ENCODE measurements at regions not wholly inside any gene's neighbourhood (a gene's known extent, or its start where the extent isn't known, plus 50 kb on each side); places are given as distances from the start of the nearest gene placed in this dataset.
A peak's percentile ranks its signal among the peaks of the same experiment; 100 is the strongest.
"Not testable (repeated sequence)": the region's sequence is repeated elsewhere in the genome, so short reads cannot be mapped to it uniquely, and the experiment has no call there.

DNA sequence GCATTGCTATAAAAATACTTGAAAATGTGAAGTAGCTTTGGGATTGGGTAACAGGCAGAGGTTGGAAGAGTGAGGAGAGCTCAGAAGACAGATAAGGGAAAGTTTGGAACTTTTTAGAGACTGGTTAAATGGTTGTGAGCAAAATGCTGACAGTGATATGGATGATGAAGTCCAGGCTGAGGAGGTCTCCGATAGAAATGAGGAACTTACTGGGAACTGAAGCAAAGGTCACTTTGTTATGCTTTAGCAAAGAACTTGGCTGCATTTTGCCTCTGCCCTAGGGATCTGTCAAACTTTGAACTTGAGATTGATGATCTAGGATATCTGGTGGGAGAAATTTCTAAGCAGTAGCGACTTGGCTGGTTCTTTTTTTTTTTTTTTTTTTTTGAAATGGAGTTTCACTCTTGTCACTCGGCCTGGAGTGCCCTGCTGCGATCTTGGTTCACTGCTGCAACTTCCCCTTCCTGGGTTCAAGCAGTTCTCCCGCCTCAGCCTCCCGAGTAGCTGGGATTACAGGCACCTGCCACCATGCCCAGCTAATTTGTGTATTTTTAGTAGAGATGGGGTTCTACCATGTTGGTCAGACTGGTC lies 998.9 kb downstream of the TLE1 start:
- no peak for DNase-seq

DNA sequence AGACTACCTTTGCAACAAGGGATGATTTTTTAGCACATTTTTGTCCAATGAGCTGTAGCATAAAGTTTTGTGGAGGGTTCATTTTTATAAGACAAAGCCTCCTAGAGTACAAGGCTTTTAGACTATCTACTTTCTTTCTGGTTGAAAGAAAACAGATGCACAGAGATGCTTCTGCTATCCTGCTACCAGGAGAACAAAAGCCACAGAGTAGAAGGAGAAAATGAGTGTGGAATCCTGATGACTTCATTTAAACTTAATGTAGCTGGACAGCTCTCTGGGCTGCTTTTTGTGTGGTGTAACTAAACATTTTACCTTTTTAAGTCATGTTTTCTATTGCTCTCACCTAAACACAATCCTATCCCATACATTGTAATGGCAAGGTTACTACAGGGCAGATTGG lies 1009.4 kb downstream of the TLE1 start:
- DNase-seq: no peak

DNA sequence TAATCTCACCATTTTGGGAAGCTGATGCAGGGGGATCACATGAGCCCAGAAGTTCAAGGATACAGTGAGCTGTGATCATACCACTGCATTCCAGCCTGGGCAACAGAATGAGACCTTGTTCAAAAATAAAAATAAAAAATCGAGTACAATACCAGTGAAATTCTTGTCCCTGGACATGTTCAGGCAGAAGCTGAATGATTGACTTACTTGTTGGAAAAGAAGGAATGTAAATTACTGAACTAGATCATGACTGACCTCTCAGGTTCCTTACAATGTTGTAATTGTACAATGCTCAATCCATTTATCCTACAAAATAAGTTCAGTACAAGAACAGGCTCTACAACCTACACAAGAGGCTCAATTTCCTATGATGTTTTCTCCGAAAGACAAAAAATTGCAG lies 1010.4 kb downstream of the TLE1 start:
- no peak for DNase-seq

DNA sequence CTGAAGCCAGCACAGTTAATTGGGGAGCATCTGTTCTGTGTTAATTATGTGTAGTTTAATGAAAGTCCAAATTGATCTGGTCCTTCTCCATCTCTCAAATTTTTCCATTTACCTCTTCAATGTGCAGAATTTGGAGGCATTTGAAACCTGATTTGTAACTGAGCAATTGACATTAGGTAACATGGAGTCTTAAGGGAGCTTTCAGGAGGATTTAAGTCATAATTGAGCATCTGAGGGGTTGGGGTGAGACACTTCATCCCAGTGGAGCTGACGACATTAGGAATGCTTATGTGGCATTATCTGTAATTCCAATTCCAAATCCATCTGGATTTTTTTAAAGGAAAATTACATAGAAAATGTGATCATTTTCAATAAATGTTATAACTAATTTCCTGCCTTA lies 1015.9 kb downstream of the TLE1 start:
- DNase-seq: no peak

- no peak for DNase-seq
Observed at GRCh38 chr9:80665479-80665878, 1023.9 kb downstream of the TLE1 start.

DNA sequence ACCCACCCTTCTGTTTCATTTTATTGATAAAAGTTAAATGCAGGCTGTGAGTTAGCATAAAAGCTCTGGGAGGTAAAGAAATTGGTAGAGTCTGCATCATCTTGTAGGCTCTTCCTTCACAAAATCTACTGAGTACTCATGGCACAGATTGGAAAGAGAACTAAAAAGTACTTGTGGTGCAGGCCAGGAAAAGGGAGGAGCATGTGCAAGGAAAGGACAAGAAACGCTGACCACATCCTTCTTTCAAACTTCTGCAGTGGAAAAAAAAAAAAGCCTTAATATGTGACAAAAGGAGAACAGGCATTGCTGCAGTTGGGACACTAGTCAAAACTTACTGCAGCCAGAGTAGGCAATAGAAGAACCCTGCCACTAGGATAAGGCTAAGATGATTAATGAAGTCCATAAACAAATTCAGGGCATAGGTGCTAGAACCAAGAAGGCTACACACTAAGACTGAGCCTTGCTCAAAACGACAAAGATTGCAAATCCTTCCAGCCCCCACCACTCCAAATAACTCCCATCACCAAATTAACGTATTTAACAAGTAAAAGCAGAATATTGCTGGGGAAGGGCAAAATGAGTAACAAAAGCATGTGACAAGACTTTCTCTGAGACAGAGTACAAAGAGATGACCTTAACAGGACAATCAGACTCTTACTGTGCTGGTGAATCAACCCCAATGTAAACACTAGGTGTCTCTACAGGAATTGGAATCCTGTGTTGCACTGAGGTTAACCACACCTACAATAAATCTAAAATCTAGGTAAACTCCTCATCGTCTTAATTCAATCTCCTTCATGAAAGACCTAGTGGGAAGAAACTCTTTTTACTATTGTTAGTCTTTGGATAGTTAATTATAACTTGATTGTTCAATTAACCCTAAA lies 1024.8 kb downstream of the TLE1 start:
- DNase-seq: no peak

DNA sequence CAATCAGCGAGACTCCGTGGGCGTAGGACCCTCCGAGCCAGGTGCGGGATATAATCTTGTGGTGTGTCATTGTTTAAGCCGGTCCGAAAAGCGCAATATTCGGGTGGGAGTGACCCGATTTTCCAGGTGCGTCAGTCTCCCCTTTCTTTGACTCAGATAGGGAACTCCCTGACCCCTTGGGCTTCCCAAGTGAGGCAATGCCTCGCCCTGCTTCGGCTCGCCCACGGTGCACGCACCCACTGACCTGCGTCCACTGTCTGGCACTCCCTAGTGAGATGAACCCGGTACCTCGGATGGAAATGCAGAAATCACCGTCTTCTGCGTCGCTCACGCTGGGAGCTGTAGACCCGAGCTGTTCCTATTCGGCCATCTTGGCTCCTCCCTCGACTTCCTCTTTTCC lies 1029.6 kb downstream of the TLE1 start:
- DNase-seq: not testable (repeated sequence)

DNA sequence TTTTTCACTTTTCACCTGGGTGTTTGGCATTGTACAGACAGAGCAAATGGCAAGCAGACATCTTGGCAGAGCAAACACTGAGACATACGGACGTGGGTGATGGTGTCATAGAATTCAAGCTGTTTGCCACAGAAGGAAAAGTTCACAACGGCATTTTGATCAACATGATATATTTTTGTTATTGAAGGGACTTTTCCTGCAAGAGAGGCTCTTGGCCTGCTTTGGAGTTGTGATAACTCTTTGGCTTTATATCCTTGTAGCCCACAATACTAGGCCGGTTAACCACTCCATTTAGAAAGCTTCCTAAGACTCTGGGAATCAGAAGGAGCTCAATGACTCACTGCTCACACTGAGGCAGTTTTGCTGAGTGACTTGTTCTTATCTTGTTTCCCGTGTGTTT lies 1038.3 kb downstream of the TLE1 start:
- DNase-seq: no peak

DNA sequence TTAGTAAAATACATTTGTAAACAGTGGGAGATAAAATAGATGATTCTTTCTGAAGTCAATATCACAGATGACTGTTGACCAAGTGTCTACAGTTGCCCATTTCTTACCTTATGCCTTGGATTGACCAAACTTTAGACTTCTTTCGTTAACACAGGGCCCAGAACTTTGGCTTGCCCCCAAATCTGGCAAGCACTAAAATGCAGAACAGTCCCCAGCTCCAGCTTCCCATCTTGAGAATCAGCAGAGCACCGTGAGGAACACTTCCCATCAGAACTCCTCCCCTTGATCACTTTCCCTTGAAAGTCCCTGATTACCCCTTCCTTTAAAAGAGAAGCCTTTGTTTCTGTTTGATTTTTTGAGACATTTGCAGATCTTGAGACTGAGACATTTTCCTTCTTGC lies 1039.9 kb downstream of the TLE1 start:
- no peak for DNase-seq

- peak; percentile 46 for DNase-seq
Observed at GRCh38 chr9:80649001-80649420, 1040.3 kb downstream of the TLE1 start.

GRCh38 chr9:80648336-80648735 lies 1041.0 kb downstream of the TLE1 start:
- no peak for DNase-seq

- no peak for DNase-seq
Observed at GRCh38 chr9:80646211-80646610, 1043.1 kb downstream of the TLE1 start.

DNA sequence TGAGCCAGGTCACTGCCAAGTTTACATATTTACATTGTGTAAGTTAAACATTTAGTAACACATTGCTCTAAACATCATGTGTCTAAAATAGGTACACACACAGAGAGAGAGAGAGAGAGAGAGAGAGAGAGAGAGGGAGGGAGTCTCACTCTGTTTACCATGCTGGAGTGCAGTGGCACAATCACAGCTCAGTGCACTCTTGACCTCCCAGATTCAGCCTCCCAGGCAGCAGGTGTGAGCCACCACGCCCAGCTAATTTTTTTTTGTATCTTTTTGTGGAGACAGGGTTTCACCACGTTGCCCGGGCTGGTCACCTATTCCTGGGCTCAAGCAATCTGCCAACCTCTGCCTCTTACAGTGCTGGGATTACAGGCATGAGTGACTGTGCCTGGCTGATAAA lies 1045.3 kb downstream of the TLE1 start:
- no peak for DNase-seq

- DNase-seq: no peak
Observed at GRCh38 chr9:80635065-80635464, 1054.3 kb downstream of the TLE1 start.

DNA sequence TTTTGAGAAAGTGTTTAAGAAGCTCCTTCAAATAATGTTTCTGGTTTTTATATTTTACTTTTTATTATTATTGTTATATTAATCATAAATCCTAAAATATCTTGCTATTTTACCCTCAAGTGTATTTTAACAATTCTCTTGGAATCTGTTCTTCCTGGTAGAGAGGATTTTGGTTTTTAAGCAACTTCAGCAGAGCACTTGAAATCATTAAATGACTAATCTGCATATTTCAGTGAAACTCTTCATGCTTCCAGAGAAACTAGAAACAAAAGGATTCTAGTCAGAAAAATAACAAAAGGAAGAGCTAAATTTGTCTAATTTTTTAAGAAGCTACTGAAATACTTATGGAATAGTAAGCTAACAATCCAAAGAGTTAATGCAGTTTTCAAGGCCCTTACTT lies 1057.3 kb downstream of the TLE1 start:
- no peak for DNase-seq

GRCh38 chr9:80622508-80622907 lies 1050.7 kb downstream of the TLE4 start:
- no peak for DNase-seq

DNA sequence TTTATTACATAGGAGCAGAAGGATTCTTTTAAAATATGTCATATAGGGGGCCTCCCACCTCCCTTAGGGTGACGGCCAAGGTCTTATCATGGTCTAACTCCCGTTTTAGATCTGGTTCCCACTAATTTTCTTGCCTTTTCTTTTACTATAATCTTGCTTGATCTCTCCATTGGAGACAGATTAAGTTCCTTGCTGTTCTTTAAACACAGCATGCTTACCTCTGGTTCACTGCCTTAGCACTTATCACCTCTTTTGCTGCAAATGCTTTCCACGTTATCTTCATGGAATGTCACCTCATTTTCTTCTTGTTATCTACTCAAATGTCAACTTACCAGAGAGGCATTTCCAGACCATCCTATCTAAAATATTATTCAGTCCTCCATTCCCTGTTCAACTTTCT lies 1047.6 kb downstream of the TLE4 start:
- no peak for DNase-seq

DNA sequence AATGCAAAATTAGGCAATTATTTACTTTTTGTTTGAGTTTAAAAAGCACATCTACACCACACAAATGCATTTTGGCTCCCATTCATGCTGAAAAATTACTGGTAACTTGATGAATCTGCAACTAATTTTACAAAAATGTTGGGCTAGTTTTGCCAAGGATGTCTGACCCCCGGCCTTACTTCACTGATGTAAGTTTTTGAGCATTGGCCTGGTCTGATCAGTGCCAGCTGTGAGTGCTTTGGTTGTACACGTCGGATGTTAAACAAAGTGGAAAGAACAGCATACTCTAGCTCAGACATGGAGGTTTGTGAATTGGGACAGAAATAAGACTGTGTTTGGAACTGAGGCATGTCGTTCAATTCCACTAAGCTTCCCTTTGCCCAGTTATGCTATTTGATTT lies 1044.2 kb downstream of the TLE4 start:
- peak; percentile 43 for DNase-seq

GRCh38 chr9:80605793-80606192 lies 1034.0 kb downstream of the TLE4 start:
- no peak for DNase-seq

GRCh38 chr9:80605129-80605528 lies 1033.4 kb downstream of the TLE4 start:
- DNase-seq: no peak

DNA sequence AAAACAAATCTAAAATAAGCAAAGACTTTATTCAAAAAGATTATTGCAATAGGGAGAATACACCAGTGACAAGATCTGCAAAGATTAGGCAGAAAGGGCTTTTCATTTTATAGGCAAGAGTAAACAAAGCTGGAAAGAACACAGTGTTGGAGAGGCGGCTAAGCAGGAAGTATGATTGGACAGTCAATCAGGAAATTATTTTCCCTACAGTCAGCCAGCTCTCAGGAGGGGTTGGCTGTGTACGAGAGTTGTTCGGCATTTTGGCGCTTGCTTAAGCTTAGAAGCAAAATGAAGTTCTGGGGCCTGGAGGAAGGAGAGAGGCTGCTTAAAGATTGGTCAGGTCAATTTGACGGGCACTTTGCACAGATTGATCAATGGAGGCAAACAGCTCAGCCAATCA lies 1030.5 kb downstream of the TLE4 start:
- no peak for DNase-seq

GRCh38 chr9:80596579-80596978 lies 1024.8 kb downstream of the TLE4 start:
- no peak for DNase-seq

DNA sequence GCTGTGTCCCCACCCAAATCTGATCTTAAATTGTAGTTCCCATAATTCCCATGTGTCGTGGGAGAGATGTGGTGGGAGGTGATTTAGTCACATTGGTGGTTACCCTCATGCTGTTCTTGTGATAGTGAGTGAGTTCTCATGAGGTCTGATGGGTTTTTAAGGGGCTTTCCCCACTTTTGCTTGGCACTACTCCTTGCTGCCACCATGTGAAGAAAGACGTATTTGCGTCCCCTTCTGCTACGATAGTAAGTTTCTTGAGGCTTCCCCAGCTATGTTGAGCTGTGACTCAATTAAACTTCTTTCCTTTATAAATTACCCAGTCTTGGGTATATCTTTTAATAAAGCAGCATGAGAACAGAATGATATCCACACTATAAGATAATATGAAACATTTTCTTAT lies 1023.4 kb downstream of the TLE4 start:
- no peak for DNase-seq

GRCh38 chr9:80592413-80592812 lies 1020.6 kb downstream of the TLE4 start:
- DNase-seq: no peak

Measured in right forelimb (tissue), 1 donor.